ENCODE measurements at regions not wholly inside any gene's neighbourhood (a gene's known extent, or its start where the extent isn't known, plus 50 kb on each side); places are given as distances from the start of the nearest gene placed in this dataset.

DNA sequence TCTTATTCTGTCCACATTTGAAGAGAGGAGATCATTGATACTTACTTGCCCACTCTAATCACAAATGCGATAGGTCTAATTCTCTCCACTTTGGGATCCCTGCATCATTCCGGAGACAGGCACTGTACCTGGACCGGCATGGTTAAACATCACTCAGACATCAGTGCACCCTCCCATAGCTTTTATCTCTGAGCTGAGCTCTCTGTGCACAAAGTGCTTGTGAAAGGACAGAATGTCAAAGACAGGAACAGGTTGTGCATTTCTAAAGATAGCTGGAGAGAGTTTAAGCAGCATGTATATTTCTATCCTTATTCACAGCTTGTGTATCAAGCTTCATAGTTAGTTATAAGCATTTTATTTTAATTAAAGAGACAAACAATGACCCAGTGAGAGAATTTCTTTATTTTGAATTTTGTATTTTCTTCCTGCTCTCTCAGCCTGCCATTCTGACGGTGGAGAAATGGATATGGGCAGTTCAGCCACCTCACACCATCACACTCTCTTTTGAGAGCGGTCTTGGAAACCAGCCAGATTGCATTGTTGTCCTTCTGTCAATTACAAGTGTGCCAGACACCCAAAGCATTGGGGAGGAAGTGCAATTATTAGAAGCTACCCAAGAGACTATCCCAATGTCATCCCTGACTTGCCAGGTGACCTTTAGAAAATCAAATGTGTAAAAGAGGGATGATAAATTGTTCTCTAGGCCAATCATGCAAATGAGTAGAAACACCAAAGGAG is 65.2 kb upstream of the CHL1 start:
- H3K36me3 ChIP-seq, result no peaks in the 10 kb centered on the region
- H3K27ac ChIP-seq, result no peak overlapping the region
- H3K9me3 ChIP-seq, result no peaks in the 10 kb centered on the region
- H3K4me1 ChIP-seq, result no peaks in the 10 kb centered on the region
- no peak for TF ChIP-seq POLR2A (IDR thresholded peaks at IDR 0.05)
- TF ChIP-seq, protein P1, sequence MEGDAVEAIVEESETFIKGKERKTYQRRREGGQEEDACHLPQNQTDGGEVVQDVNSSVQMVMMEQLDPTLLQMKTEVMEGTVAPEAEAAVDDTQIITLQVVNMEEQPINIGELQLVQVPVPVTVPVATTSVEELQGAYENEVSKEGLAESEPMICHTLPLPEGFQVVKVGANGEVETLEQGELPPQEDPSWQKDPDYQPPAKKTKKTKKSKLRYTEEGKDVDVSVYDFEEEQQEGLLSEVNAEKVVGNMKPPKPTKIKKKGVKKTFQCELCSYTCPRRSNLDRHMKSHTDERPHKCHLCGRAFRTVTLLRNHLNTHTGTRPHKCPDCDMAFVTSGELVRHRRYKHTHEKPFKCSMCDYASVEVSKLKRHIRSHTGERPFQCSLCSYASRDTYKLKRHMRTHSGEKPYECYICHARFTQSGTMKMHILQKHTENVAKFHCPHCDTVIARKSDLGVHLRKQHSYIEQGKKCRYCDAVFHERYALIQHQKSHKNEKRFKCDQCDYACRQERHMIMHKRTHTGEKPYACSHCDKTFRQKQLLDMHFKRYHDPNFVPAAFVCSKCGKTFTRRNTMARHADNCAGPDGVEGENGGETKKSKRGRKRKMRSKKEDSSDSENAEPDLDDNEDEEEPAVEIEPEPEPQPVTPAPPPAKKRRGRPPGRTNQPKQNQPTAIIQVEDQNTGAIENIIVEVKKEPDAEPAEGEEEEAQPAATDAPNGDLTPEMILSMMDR (IDR thresholded peaks at IDR 0.05), result no peak
- DNase-seq, result no peak
- H3K4me3 ChIP-seq, result no peak overlapping the region
- intact Hi-C loops (cut with DNase I; ENCODE audit: low total_unique reads), result no loop called here
- H3K27me3 ChIP-seq, result no peaks in the 10 kb centered on the region

DNA sequence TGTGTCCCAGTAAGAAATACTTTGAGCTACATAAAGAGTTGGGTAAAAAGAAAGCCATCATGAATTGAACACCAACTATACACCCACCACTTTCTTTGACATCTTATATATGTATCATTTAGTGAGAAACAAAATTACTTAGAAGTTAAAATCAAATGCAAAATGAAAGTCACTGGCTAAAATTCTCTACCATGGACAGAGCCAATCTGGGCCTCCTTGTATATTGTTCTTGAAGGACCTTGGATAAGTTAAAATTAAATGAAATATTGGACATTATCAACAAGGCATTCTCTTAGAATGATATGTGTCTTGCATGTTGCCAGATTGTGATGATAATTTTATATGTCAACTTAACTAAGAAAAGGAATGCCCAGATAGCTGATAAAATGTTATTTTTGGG is 64.2 kb upstream of the CHL1 start:
- intact Hi-C loops (cut with DNase I; ENCODE audit: low total_unique reads), result no loop called here
- Histone ChIP-seq H3K27ac (no peak overlapping the region), H3K9me3 (no peaks in the 10 kb centered on the region), H3K4me1 (no peaks in the 10 kb centered on the region), H3K27me3 (no peaks in the 10 kb centered on the region), H3K4me3 (no peak overlapping the region), H3K36me3 (no peaks in the 10 kb centered on the region)
- DNase-seq, result no peak
- TF ChIP-seq, protein P1 (IDR thresholded peaks at IDR 0.05), result no peak
- no peak for TF ChIP-seq POLR2A (IDR thresholded peaks at IDR 0.05)

DNA sequence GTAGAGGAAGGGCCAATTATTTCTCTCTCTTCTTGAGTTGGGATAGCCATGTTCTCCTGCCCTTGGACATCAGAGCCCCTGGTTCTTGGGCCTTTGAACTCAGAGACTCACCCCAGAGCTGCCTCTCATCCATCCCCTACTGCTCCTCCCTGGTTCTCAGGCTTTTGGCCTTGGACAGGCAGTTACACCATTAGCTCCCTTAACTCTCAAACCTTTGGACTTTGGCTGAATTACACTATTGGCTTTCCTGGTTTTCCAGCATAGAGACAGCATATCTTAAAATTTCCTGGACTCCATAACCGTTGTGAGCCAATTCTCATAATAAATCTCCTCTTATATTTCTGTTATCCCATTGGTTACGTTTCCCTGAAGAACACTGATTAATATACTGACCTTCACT is 63.7 kb upstream of the CHL1 start:
- TF ChIP-seq, protein P1 (IDR thresholded peaks at IDR 0.05), result no peak
- no peak for TF ChIP-seq POLR2A (IDR thresholded peaks at IDR 0.05)
- Histone ChIP-seq H3K9me3 (no peaks in the 10 kb centered on the region), H3K27ac (no peak overlapping the region), H3K4me1 (no peaks in the 10 kb centered on the region), H3K4me3 (no peak overlapping the region), H3K27me3 (no peaks in the 10 kb centered on the region), H3K36me3 (no peaks in the 10 kb centered on the region)
- no peak for DNase-seq
- intact Hi-C loops (cut with DNase I; ENCODE audit: low total_unique reads), result no loop called here

- intact Hi-C loops (cut with DNase I; ENCODE audit: low total_unique reads), result no loop called here
- H3K4me1 ChIP-seq, result no peaks in the 10 kb centered on the region
- H3K27me3 ChIP-seq, result no peaks in the 10 kb centered on the region
- H3K4me3 ChIP-seq, result no peak overlapping the region
- H3K36me3 ChIP-seq, result no peaks in the 10 kb centered on the region
- no peak for DNase-seq
- no peaks in the 10 kb centered on the region for H3K9me3 ChIP-seq
- TF ChIP-seq, protein P1 (IDR thresholded peaks at IDR 0.05), result no peak
- no peak for TF ChIP-seq POLR2A (IDR thresholded peaks at IDR 0.05)
- no peak overlapping the region for H3K27ac ChIP-seq
Measured at GRCh38 chr3:140748-141330, 55.7 kb upstream of the CHL1 start.

All from uterus (tissue), 3 donors.